IMR-90 (cell line): ENCODE measurements at regions not wholly inside any gene's neighbourhood (a gene's known extent, or its start where the extent isn't known, plus 50 kb on each side); places are given as distances from the start of the nearest gene placed in this dataset.

ENCODE experiments used
- ATAC-seq: fragments of 200-7000 bp; cut with Tn5 transposase; 2 replicates; pipeline ENCODE4 v1.9.1; 2020; ENCODE audit warnings: low read depth, mild to moderate bottlenecking, moderate library complexity
- BruUV-seq: library from RNA; stranded (reverse); fragments of 400-500 nt; replicated peaks from 2 replicates; lab custom pipeline; 2021; lab: Mats Ljungman, UMichigan
- CTCF ChIA-PET: fragments of 300-600 bp; formaldehyde crosslinking; extraction: SDS; loops from one replicate; lab custom pipeline; 2021; ENCODE audit warnings: antibody characterized with exemption; lab: Yijun Ruan, JAX
- POLR2A ChIA-PET: fragments of 300-600 bp; sonication (Branson Sonifier 250); formaldehyde crosslinking; loops from one replicate; lab custom pipeline; 2022; ENCODE audit warnings: antibody characterized with exemption; ENCODE audit not compliant: unreplicated experiment; lab: Charles Lee
- DNase-seq: peaks from one replicate; pipeline ENCODE4 v3.0.0; 2013
- H2AFZ ChIP-seq: replicated peaks from 2 replicates; pipeline ENCODE3; 2013; ENCODE audit warnings: low read length, mild to moderate bottlenecking; ENCODE audit not compliant: poor library complexity
- H2AK5ac ChIP-seq: 2 replicates; pipeline ENCODE4 v1.6.1; 2013; ENCODE audit warnings: low read depth, low read length, inconsistent platforms
- H2AK9ac ChIP-seq: replicated peaks from 2 replicates; pipeline ENCODE3; 2013; ENCODE audit warnings: mild to moderate bottlenecking, low read depth, low read length, moderate library complexity; ENCODE audit not compliant: poor library complexity
- H2BK120ac ChIP-seq: 2 replicates; pipeline ENCODE4 v1.6.1; 2013; ENCODE audit warnings: low read depth, low read length, inconsistent platforms
- H2BK15ac ChIP-seq: 3 replicates; pipeline ENCODE4 v1.6.1; 2013; ENCODE audit warnings: low read depth, low read length, inconsistent platforms
- H2BK20ac ChIP-seq: 2 replicates; pipeline ENCODE4 v1.6.1; 2013; ENCODE audit warnings: low read depth, mild to moderate bottlenecking, inconsistent platforms, low read length, moderate library complexity
- H2BK5ac ChIP-seq: 2 replicates; pipeline ENCODE4 v1.6.1; 2013; ENCODE audit warnings: mild to moderate bottlenecking, low read depth, low read length, inconsistent platforms; ENCODE audit not compliant: poor library complexity, severe bottlenecking
- H3K14ac ChIP-seq: replicated peaks from 2 replicates; pipeline ENCODE4 v1.6.1; 2013; ENCODE audit warnings: low read depth, low read length, inconsistent platforms
- H3K18ac ChIP-seq: 2 replicates; pipeline ENCODE4 v1.6.1; 2013; ENCODE audit warnings: low read depth, low read length, control low read depth
- H3K23ac ChIP-seq: 2 replicates; pipeline ENCODE4 v1.6.1; 2013; ENCODE audit warnings: low read depth, low read length, inconsistent platforms
- H3K27ac ChIP-seq: 2 replicates; pipeline ENCODE4 v1.5.1; 2013; ENCODE audit warnings: mild to moderate bottlenecking, control low read depth, low read length; ENCODE audit not compliant: insufficient read depth
- H3K27me3 ChIP-seq: 2 replicates; pipeline ENCODE4 v1.6.1; 2013; ENCODE audit warnings: low read length; ENCODE audit not compliant: control insufficient read depth, insufficient read depth
- H3K36me3 ChIP-seq: 2 replicates; pipeline ENCODE4 v1.6.1; 2013; ENCODE audit warnings: low read length, mixed read lengths; ENCODE audit not compliant: control insufficient read depth, insufficient read depth
- H3K4ac ChIP-seq: 2 replicates; pipeline ENCODE4 v1.6.1; 2013; ENCODE audit warnings: low read depth, low read length, inconsistent platforms
- H3K4me1 ChIP-seq: 2 replicates; pipeline ENCODE4 v1.6.1; 2013; ENCODE audit warnings: low read length, mixed read lengths; ENCODE audit not compliant: control insufficient read depth, insufficient read depth
- H3K4me2 ChIP-seq: 2 replicates; pipeline ENCODE4 v1.6.1; 2013; ENCODE audit warnings: low read depth, mild to moderate bottlenecking, control low read depth, low read length, moderate library complexity
- H3K4me3 ChIP-seq: 2 replicates; pipeline ENCODE4 v1.5.1; 2013; ENCODE audit warnings: low read depth, mild to moderate bottlenecking, control low read depth, low read length, moderate library complexity; ENCODE audit not compliant: insufficient read depth
- H3K56ac ChIP-seq: 2 replicates; pipeline ENCODE4 v1.6.1; 2013; ENCODE audit warnings: low read length, inconsistent platforms; ENCODE audit not compliant: insufficient read depth; ENCODE audit errors: extremely low read depth
- H3K79me1 ChIP-seq, 2 experiments: 2 replicates each; pipeline ENCODE4 v1.6.1; 2013; ENCODE audit warnings: low read length in 2 of 2, inconsistent platforms in 1 of 2, low read depth in 1 of 2
- H3K9ac ChIP-seq: 2 replicates; pipeline ENCODE4 v1.6.1; 2013; ENCODE audit warnings: low read depth, low read length, control low read depth
- H3K9me1 ChIP-seq: 2 replicates; pipeline ENCODE4 v1.6.1; 2013; ENCODE audit warnings: low read length, inconsistent platforms; ENCODE audit not compliant: insufficient read depth
- H3K9me3 ChIP-seq: 2 replicates; pipeline ENCODE4 v1.6.1; 2013; ENCODE audit warnings: low read length; ENCODE audit not compliant: control insufficient read depth, insufficient read depth
- H4K20me1 ChIP-seq: 2 replicates; pipeline ENCODE4 v1.6.1; 2013; ENCODE audit warnings: low read length, inconsistent platforms; ENCODE audit not compliant: insufficient read depth
- H4K5ac ChIP-seq: 2 replicates; pipeline ENCODE4 v1.6.1; 2013; ENCODE audit warnings: mild to moderate bottlenecking, low read depth, low read length, control low read depth
- H4K8ac ChIP-seq, 2 experiments: 2 replicates each; pipeline ENCODE4 v1.6.1; 2013; ENCODE audit warnings: low read depth in 2 of 2, low read length in 2 of 2, control low read depth in 1 of 2, inconsistent platforms in 1 of 2
- H4K91ac ChIP-seq: 2 replicates; pipeline ENCODE4 v1.6.1; 2013; ENCODE audit warnings: low read depth, low read length, inconsistent platforms; ENCODE audit not compliant: insufficient read depth
- CEBPB ChIP-seq: IDR thresholded peaks from 2 replicates; pipeline ENCODE4 v1.6.1; 2012; ENCODE audit warnings: low read depth, low read length, improper control_type of control experiment
- CHD1 ChIP-seq: IDR thresholded peaks from 2 replicates; pipeline ENCODE4 v1.6.1; 2012; ENCODE audit warnings: low read depth, low read length, improper control_type of control experiment
- CTCF ChIP-seq: conservative IDR thresholded peaks from 2 replicates; pipeline ENCODE4 v1.5.1; 2012; ENCODE audit warnings: mild to moderate bottlenecking, low read depth, low read length, improper control_type of control experiment
- ELK1 ChIP-seq: fragments of 150-350 bp; IDR thresholded peaks from 2 replicates; pipeline ENCODE4 v1.6.1; 2016; ENCODE audit warnings: low read depth, mild to moderate bottlenecking, low read length, moderate library complexity, borderline replicate concordance
- FOS ChIP-seq: fragments of 150-350 bp; IDR thresholded peaks from 2 replicates; pipeline ENCODE4 v1.6.1; 2016; ENCODE audit warnings: low read depth, low read length
- MAFK ChIP-seq: IDR thresholded peaks from 2 replicates; pipeline ENCODE4 v1.6.1; 2012; ENCODE audit warnings: low read depth, low read length, improper control_type of control experiment
- MAZ ChIP-seq: IDR thresholded peaks from 2 replicates; pipeline ENCODE4 v1.6.1; 2012; ENCODE audit warnings: low read depth, mild to moderate bottlenecking, low read length, improper control_type of control experiment, moderate library complexity, borderline replicate concordance
- MXI1 ChIP-seq: IDR thresholded peaks from 2 replicates; pipeline ENCODE4 v1.6.1; 2012; ENCODE audit warnings: low read depth, mild to moderate bottlenecking, low read length, moderate library complexity, borderline replicate concordance
- NFE2L2 ChIP-seq: fragments of 150-350 bp; IDR thresholded peaks from 2 replicates; pipeline ENCODE4 v1.6.1; 2016; ENCODE audit warnings: low read depth, mild to moderate bottlenecking, low read length
- RCOR1 ChIP-seq: IDR thresholded peaks from 2 replicates; pipeline ENCODE4 v1.6.1; 2012; ENCODE audit warnings: mild to moderate bottlenecking, low read length, improper control_type of control experiment; ENCODE audit not compliant: insufficient replicate concordance
- RFX5 ChIP-seq: IDR thresholded peaks from 2 replicates; pipeline ENCODE4 v1.8.0; 2012; ENCODE audit warnings: low read depth, mild to moderate bottlenecking, low read length, moderate library complexity
- WGBS, 2 experiments: methylation state at CpG; one replicate each; pipeline versions ENCODE4 v1.1.5 to v1.1.7; 2013; ENCODE audit warnings: missing lambda C conversion rate in 2 of 2; ENCODE audit not compliant: insufficient read length in 1 of 2; ENCODE audit errors: extremely low coverage in 2 of 2; 5-methylcytosine and 5-hydroxymethylcytosine counted together
- dilution Hi-C: fragments of 300-500 bp; cut with HindIII; formaldehyde crosslinking; loops from one replicate; pipeline ENCODE4 v1.14.3; 2018; ENCODE audit warnings: low sequenced_read_pairs; ENCODE audit not compliant: unreplicated experiment
- in situ Hi-C: fragments of 300-500 bp; cut with MboI; formaldehyde crosslinking; loops from 3 replicates; pipeline ENCODE4 v1.14.3; 2019; ENCODE audit warnings: low sequenced_read_pairs, inconsistent platforms, mixed read lengths
- intact Hi-C: fragments of 100-400 bp; cut with micrococcal nuclease; formaldehyde crosslinking; loops from 2 replicates; pipeline ENCODE4 v1.10.0; 2022

GRCh38 chr4:114115526-114115925 is 136.1 kb upstream of the ARSJ start:
- Histone ChIP-seq H3K9me3 (no peaks in the 10 kb centered on the region), H4K91ac (no peak overlapping the region), H3K9ac (no peak overlapping the region), H3K14ac (no peak overlapping the region), H2BK120ac (no peak overlapping the region), H3K4me2 (no peak overlapping the region), H3K18ac (no peak overlapping the region), H4K5ac (no peak overlapping the region), H2AFZ (no peak overlapping the region), H3K23ac (no peak overlapping the region), H3K4ac (no peak overlapping the region), H4K8ac (no peak overlapping the region), H3K79me1 (no peaks in the 10 kb centered on the region), H2BK5ac (no peak overlapping the region), H2BK20ac (no peak overlapping the region), H2AK9ac (no peak overlapping the region), H2BK15ac (no peak overlapping the region), H3K36me3 (no peaks in the 10 kb centered on the region), H3K56ac (no peak overlapping the region), H3K9me1 (no peaks in the 10 kb centered on the region), H3K4me1 (no peaks in the 10 kb centered on the region), H3K27me3 (no peaks in the 10 kb centered on the region), H2AK5ac (no peak overlapping the region), H4K20me1 (no peaks in the 10 kb centered on the region), H3K4me3 (no peak overlapping the region), H3K27ac (no peak overlapping the region)
- DNase-seq: no peak
- TF ChIP-seq MAFK (no peak), FOS (no peak), MXI1 (no peak), RCOR1 (no peak), MAZ (no peak), CHD1 (no peak), ELK1 (no peak), CEBPB (no peak), RFX5 (no peak), NFE2L2 (no peak), CTCF (no peak)
- POLR2A ChIA-PET: no interaction called here
- in situ Hi-C loops: no loop called here
- ATAC-seq: no peak
- intact Hi-C loops: no loop called here
- dilution Hi-C loops: no loop called here
- WGBS, 2 experiments: no CpG with 5 or more reads among the region's 2 CpGs
- CTCF ChIA-PET: no interaction called here
- BruUV-seq: no TSS peak
